ENCODE measurements at regions not wholly inside any gene's neighbourhood (a gene's known extent, or its start where the extent isn't known, plus 50 kb on each side); places are given as distances from the start of the nearest gene placed in this dataset.

DNA sequence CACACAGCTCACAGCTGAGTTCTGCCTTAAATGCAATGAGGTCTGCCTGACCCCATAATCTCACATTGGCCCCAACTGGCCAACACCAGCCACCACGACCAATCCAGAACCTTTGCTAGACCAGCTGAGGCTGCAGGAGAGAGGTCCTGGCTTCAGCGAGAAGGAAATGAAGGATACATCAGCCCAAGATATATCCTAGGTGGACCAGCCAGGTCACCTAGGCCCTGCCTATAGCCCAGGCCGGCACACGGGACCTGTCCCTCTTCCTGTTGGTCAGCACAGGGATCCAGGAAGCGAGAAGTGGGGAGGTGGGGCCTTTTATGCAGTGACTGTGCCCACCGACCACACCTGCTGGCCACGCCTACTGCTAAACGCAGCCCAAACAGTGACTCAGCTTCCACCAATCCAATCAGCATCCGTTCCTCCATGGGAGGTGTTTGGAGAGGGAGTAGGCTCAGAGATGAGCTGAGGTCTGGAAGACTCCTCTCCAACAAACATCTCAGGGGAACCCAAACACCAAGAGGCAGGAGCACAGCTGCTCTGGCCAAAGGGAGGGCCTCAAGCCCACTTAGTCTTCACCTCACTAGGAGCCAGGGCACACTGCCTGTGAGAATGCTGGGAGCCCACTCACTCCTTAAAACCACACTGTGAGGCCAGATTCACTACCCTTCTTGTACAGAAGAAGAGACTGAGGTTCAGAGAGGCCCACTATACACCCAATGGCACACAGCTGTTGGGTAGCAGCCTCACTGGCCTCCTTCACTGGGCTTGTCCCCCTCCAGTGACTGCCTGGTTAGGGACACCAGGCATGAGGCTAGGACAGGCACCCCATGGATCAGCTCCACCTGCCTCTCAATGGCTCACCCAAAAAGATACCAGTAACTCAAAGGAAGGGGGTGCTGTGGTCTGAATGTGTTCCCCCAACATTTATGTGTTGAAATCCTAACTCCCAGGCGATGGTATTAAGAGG lies 51.3 kb upstream of the PPP2R5C start:
- TF ChIP-seq TAF1 (IDR thresholded peaks at IDR 0.05; ENCODE audit: low read depth, low read length): no peak
- TF ChIP-seq POU2F2 (IDR thresholded peaks at IDR 0.05; ENCODE audit: low read depth, low read length): no peak
- no peak for TF ChIP-seq PAX5 (IDR thresholded peaks at IDR 0.05; ENCODE audit: insufficient read depth, low read length, severe bottlenecking)
- TF ChIP-seq POLR2A (IDR thresholded peaks at IDR 0.05; ENCODE audit: low read depth, low read length): no peak
- TF ChIP-seq POLR2AphosphoS5 (IDR thresholded peaks at IDR 0.05; ENCODE audit: low read depth, low read length): no peak
- no peak for TF ChIP-seq SPI1 (IDR thresholded peaks at IDR 0.05; ENCODE audit: low read depth, low read length)
- FAIRE-seq (no peak), DNase-seq (ENCODE audit: insufficient read length, low spot score) (no peak)

DNA sequence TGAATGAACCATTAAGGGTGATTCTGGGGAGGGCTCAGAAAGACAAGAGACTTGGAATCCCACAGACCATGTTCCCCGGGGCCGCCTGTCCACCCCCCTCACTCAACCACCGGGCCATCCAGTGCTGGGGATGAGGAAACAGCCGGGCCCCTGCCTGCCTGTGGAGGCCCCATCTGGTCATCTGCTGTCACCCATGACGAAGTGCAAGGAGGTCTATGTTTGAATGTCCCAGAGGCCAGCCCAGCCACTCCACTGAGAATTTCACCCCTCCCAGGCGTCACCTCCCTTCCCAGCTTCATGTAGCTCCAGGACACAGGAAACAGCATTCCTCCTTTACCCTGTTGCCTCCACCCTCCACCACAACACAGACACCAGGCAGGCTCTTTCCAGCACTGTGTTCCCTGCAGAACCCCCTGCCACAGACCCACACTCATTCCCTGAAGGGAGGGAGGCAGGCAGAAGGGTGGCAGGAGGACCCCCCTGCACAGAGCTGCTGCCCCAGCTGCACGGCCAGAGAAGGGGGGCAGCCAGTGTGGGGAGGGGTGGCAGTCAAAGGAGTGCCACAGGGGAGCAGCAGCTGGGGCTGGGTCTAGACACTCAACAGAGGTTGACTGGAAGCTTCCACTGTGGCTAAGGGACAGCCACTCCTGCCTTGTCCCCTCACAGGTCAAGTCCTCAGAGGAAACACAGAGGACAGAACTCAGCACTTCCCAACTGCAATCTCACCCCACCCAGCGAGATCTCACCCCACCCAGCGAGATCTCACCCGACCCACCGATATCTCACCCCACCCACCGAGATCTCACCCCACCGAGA lies 50.3 kb upstream of the PPP2R5C start:
- FAIRE-seq: no peak
- TF ChIP-seq PAX5 (IDR thresholded peaks at IDR 0.05; ENCODE audit: insufficient read depth, low read length, severe bottlenecking) (no peak), POLR2AphosphoS5 (IDR thresholded peaks at IDR 0.05; ENCODE audit: low read depth, low read length) (no peak), POLR2A (IDR thresholded peaks at IDR 0.05; ENCODE audit: low read depth, low read length) (no peak), TAF1 (IDR thresholded peaks at IDR 0.05; ENCODE audit: low read depth, low read length) (no peak), SPI1 (IDR thresholded peaks at IDR 0.05; ENCODE audit: low read depth, low read length) (no peak), POU2F2 (IDR thresholded peaks at IDR 0.05; ENCODE audit: low read depth, low read length) (no peak)
- DNase-seq (ENCODE audit: insufficient read length, low spot score): no peak

All from GM12891 (cell line).